DND-41 (cell line): ENCODE measurements at regions not wholly inside any gene's neighbourhood (a gene's known extent, or its start where the extent isn't known, plus 50 kb on each side); places are given as distances from the start of the nearest gene placed in this dataset.

ENCODE experiments used
- CTCF ChIP-seq: IDR thresholded peaks from 2 replicates; pipeline ENCODE4 v1.5.1; 2012; ENCODE audit warnings: borderline replicate concordance, low read length, moderate library complexity, mild to moderate bottlenecking; ENCODE audit not compliant: poor library complexity, severe bottlenecking; ENCODE audit errors: extremely low read depth
- EZH2 ChIP-seq: IDR thresholded peaks from 3 replicates; pipeline ENCODE4 v1.6.1; 2012; ENCODE audit warnings: borderline replicate concordance, low read depth, mild to moderate bottlenecking, moderate library complexity, low read length, inconsistent platforms; ENCODE audit not compliant: severe bottlenecking

- TF ChIP-seq CTCF (no peak), EZH2 (no peak)
Observed at GRCh38 chr3:72044231-72044855, 259.4 kb upstream of the PROK2 start.
